Erythroblast (primary cell): ENCODE measurements at regions not wholly inside any gene's neighbourhood (a gene's known extent, or its start where the extent isn't known, plus 50 kb on each side); places are given as distances from the start of the nearest gene placed in this dataset.

ENCODE experiments used
- DNase-seq, 2 experiments: peaks; one replicate each; lab custom pipeline; 2025; lab: John Stamatoyannopoulos, UW
- GATA1 ChIP-seq: IDR thresholded peaks from 2 replicates; pipeline ENCODE4 v1.6.1; 2011; ENCODE audit warnings: low read depth, mild to moderate bottlenecking, control low read depth, low read length, moderate library complexity
- POLR2A ChIP-seq: IDR thresholded peaks from 2 replicates; pipeline ENCODE4 v1.6.1; 2011; ENCODE audit warnings: mild to moderate bottlenecking, low read length

- TF ChIP-seq GATA1 (no peak), POLR2A (no peak)
- no peak for DNase-seq
These were observed 410.7 kb downstream of the SIPA1L2 start for GRCh38 chr1:232218955-232219865.

- DNase-seq = no peak
- no peak for TF ChIP-seq POLR2A
- no peak for TF ChIP-seq GATA1
These were observed 416.0 kb downstream of the SIPA1L2 start for GRCh38 chr1:232213928-232214327.

- DNase-seq = no peak
- TF ChIP-seq GATA1 = no peak
- no peak for TF ChIP-seq POLR2A
These were observed 417.7 kb downstream of the SIPA1L2 start for GRCh38 chr1:232212253-232212652.

- TF ChIP-seq POLR2A (no peak), GATA1 (no peak)
- DNase-seq = no peak
These were observed 418.8 kb downstream of the SIPA1L2 start for GRCh38 chr1:232211149-232211548.

- no peak for TF ChIP-seq GATA1
- no peak for TF ChIP-seq POLR2A
- no peak for DNase-seq
These were observed 420.6 kb downstream of the SIPA1L2 start for GRCh38 chr1:232209357-232209756.

GRCh38 chr1:232207073-232207866, 422.7 kb downstream of the SIPA1L2 start:
- TF ChIP-seq GATA1 = no peak
- TF ChIP-seq POLR2A = no peak
- DNase-seq = no peak

GRCh38 chr1:232204269-232204668, 425.7 kb downstream of the SIPA1L2 start:
- no peak for TF ChIP-seq GATA1
- no peak for TF ChIP-seq POLR2A
- DNase-seq = no peak

GRCh38 chr1:232201024-232201423, 428.9 kb downstream of the SIPA1L2 start:
- TF ChIP-seq POLR2A = no peak
- TF ChIP-seq GATA1 = no peak
- DNase-seq = no peak

- no peak for DNase-seq
- no peak for TF ChIP-seq GATA1
- TF ChIP-seq POLR2A = no peak
These were observed 433.9 kb downstream of the SIPA1L2 start for GRCh38 chr1:232196042-232196441.

GRCh38 chr1:232194424-232194823, 435.5 kb downstream of the SIPA1L2 start:
- no peak for TF ChIP-seq POLR2A
- DNase-seq = no peak

GRCh38 chr1:232193451-232193783, 436.5 kb downstream of the SIPA1L2 start:
- no peak for TF ChIP-seq POLR2A
- no peak for DNase-seq

GRCh38 chr1:232192781-232193450, 437.0 kb downstream of the SIPA1L2 start:
- no peak for TF ChIP-seq GATA1
- TF ChIP-seq POLR2A = no peak
- DNase-seq = no peak

- TF ChIP-seq GATA1 (no peak), POLR2A (no peak)
- no peak for DNase-seq
These were observed 438.4 kb downstream of the SIPA1L2 start for GRCh38 chr1:232191560-232191959.

GRCh38 chr1:232188318-232188717, 441.6 kb downstream of the SIPA1L2 start:
- TF ChIP-seq GATA1 = no peak
- no peak for TF ChIP-seq POLR2A
- DNase-seq = no peak
